Kidney (tissue), 13 donors: ENCODE measurements at regions not wholly inside any gene's neighbourhood (a gene's known extent, or its start where the extent isn't known, plus 50 kb on each side); places are given as distances from the start of the nearest gene placed in this dataset.

Experiments
- DNase-seq, 5 donors: peaks; one replicate each; pipeline ENCODE4 v3.0.0-alpha.2; 2013 to 2020
- FAIRE-seq: peaks from 2 replicates; lab custom pipeline; 2012; peaks lifted over from hg19 to GRCh38; lab: Jason Lieb, UNC
- H3K27ac ChIP-seq, 2 donors: one replicate each; pipeline ENCODE4 v1.7.0; 2013; ENCODE audit warnings: low read depth in 2 of 2, low read length in 2 of 2, inconsistent platforms in 1 of 2
- H3K27me3 ChIP-seq: one replicate; pipeline ENCODE4 v1.7.1; 2013; ENCODE audit warnings: low read length, inconsistent platforms; ENCODE audit not compliant: control insufficient read depth, insufficient read depth
- H3K36me3 ChIP-seq, 3 donors: one replicate each; pipeline versions ENCODE4 v1.7.0 to v1.7.1; 2013; ENCODE audit warnings: low read length in 3 of 3, control low read depth in 1 of 3, inconsistent platforms in 1 of 3; ENCODE audit not compliant: insufficient read depth in 3 of 3, control insufficient read depth in 2 of 3
- H3K4me1 ChIP-seq, 3 donors: one replicate each; pipeline versions ENCODE4 v1.7.0 to v1.7.1; 2013; ENCODE audit warnings: low read length in 3 of 3, inconsistent platforms in 1 of 3, low read depth in 1 of 3; ENCODE audit not compliant: control insufficient read depth in 2 of 3, insufficient read depth in 2 of 3
- H3K4me3 ChIP-seq, 3 donors: one replicate each; pipeline versions ENCODE4 v1.7.0 to v1.8.1; 2013; ENCODE audit warnings: low read length in 3 of 3, control low read depth in 1 of 3, inconsistent platforms in 1 of 3
- H3K9ac ChIP-seq, 3 donors: one replicate each; pipeline versions ENCODE4 v1.7.0 to v1.7.1; 2013; ENCODE audit warnings: low read length in 3 of 3, control low read depth in 1 of 3, inconsistent platforms in 1 of 3
- H3K9me3 ChIP-seq, 3 donors: one replicate each; pipeline versions ENCODE4 v1.7.0 to v1.7.1; 2013; ENCODE audit warnings: low read length in 3 of 3, control low read depth in 1 of 3, inconsistent platforms in 1 of 3; ENCODE audit not compliant: control insufficient read depth in 2 of 3, insufficient read depth in 1 of 3
- intact Hi-C: fragments of 100-400 bp; cut with DNase I; formaldehyde crosslinking; loops from one replicate; pipeline ENCODE4 v1.11.1; 2022
- TF ChIP-seq, protein P1 (sequence below): IDR thresholded peaks from 3 replicates; pipeline ENCODE4 v1.5.1; 2012; ENCODE audit warnings: mild to moderate bottlenecking, moderate library complexity, borderline replicate concordance; ENCODE audit not compliant: insufficient read depth; ENCODE audit errors: extremely low read depth
- donor health status: control.
- donor health status: control.
- donor health status: control.
- donor health status: control.
- donor health status: control.
- donor health status: DM: yes; HTN: yes; CAD: no.
- donor health status: Normal renal cell carcinoma (clear cell type).

DNA sequence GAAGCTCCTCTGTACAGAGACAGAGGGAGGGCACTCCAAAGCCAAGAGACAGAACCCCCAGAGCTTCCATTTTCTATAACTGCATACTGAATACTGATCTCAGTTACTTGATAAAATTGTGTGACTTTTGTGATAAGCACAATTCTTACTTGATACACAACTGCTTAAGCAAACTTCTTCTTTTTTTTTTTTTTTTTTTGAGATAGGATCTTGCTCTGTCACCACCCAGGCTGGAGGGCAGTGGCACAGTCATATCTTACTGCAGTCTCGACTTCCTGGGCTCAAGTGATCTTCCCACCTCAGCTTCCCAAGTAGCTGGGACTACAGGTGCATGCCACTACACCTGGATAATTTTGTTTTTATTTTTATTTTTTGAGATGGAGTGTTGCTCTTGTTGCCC, 252.1 kb upstream of the ZNF608 start:
- H3K4me3 ChIP-seq: no peak overlapping the region
- TF ChIP-seq, protein P1, sequence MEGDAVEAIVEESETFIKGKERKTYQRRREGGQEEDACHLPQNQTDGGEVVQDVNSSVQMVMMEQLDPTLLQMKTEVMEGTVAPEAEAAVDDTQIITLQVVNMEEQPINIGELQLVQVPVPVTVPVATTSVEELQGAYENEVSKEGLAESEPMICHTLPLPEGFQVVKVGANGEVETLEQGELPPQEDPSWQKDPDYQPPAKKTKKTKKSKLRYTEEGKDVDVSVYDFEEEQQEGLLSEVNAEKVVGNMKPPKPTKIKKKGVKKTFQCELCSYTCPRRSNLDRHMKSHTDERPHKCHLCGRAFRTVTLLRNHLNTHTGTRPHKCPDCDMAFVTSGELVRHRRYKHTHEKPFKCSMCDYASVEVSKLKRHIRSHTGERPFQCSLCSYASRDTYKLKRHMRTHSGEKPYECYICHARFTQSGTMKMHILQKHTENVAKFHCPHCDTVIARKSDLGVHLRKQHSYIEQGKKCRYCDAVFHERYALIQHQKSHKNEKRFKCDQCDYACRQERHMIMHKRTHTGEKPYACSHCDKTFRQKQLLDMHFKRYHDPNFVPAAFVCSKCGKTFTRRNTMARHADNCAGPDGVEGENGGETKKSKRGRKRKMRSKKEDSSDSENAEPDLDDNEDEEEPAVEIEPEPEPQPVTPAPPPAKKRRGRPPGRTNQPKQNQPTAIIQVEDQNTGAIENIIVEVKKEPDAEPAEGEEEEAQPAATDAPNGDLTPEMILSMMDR: no peak
- FAIRE-seq (no peak), DNase-seq (no peak)
- no peak overlapping the region for H3K9ac ChIP-seq
- intact Hi-C loops: no loop called here
- H3K9me3 ChIP-seq: no peaks in the 10 kb centered on the region
- no peak overlapping the region for H3K27ac ChIP-seq
- H3K27me3 ChIP-seq: no peaks in the 10 kb centered on the region
- H3K4me1 ChIP-seq: no peaks in the 10 kb centered on the region
- H3K36me3 ChIP-seq: no peaks in the 10 kb centered on the region

DNA sequence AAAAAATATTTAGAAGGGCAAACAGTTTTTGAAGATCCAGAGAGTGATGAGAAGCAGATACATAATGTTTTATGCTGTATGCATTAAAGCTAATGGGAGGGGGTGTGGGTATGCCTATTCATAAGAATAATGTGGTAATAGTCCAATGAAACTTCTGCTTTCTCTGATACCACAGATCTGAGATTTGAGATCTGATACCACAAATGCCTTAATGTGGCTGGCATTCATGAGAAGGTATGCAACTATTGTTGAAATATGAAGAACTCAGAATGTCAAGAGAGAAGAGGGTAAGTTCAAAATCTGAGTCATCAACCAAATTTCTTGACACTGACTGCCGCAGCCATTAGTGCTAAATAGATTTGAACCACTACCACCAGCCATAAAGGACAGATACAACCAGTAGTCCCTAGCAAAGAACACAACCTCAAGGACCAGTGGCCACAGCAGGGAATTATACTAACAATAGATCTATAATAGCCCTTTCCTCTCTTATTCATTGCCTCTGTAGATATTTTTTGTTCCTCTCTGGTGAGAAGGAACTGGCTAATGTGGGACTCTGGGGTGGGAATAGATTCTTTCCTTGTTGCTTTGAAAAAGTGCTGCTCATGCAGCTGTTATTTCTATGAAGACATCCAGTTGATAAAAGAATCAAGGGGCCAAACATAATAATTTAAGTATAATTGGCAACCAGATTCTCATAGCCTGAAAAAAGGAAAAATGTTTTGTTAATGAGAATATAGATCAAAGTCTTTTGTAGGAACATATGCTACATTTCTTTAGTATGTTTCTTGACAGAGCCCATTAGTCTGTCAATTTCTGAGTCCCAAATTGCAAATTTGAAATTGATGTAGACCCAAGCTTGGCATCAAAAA, 256.5 kb upstream of the ZNF608 start:
- no peaks in the 10 kb centered on the region for H3K9me3 ChIP-seq
- TF ChIP-seq, protein P1: no peak
- H3K27me3 ChIP-seq: no peaks in the 10 kb centered on the region
- H3K9ac ChIP-seq: no peak overlapping the region
- H3K4me1 ChIP-seq: no peaks in the 10 kb centered on the region
- no peak for FAIRE-seq
- no peak for DNase-seq
- no peak overlapping the region for H3K4me3 ChIP-seq
- H3K36me3 ChIP-seq: no peaks in the 10 kb centered on the region
- H3K27ac ChIP-seq: no peak overlapping the region
- intact Hi-C loops: no loop called here

DNA sequence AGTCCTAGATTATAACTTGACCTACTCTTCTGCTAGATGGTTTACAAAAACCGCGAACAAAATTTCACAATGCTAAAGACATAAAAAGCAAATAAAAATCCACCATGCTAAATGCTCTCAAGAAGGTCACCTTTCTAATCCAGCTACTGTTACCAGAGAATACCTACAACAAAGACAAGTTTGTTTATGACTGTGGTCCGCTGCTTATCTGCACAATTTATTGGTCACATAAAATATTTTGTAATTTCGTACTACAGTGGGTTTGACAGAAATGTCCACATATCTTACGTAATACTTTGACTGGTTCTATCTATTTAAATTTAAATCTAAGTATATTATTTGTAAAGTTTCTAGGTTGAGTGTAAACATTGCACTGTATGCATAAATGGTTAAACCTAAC, 257.6 kb upstream of the ZNF608 start:
- no peaks in the 10 kb centered on the region for H3K36me3 ChIP-seq

More for the DNA sequence above, 257.6 kb upstream of the ZNF608 start:
- no peak overlapping the region for H3K9ac ChIP-seq
- H3K4me1 ChIP-seq: no peaks in the 10 kb centered on the region
- TF ChIP-seq, protein P1: no peak
- intact Hi-C loops: no loop called here
- no peak overlapping the region for H3K4me3 ChIP-seq
- DNase-seq: no peak
- H3K9me3 ChIP-seq: no peaks in the 10 kb centered on the region
- H3K27me3 ChIP-seq: no peaks in the 10 kb centered on the region
- no peak for FAIRE-seq
- H3K27ac ChIP-seq: no peak overlapping the region
